NCI-H1694 treated with DMSO at 0.1 percent for 48 hours (cell line): ENCODE measurements at regions not wholly inside any gene's neighbourhood (a gene's known extent, or its start where the extent isn't known, plus 50 kb on each side); places are given as distances from the start of the nearest gene placed in this dataset.
A peak's percentile ranks its signal among the peaks of the same experiment; 100 is the strongest.

Experiments used
- DNase-seq: peaks from one replicate; lab custom pipeline; 2025; lab: John Stamatoyannopoulos, UW

DNA sequence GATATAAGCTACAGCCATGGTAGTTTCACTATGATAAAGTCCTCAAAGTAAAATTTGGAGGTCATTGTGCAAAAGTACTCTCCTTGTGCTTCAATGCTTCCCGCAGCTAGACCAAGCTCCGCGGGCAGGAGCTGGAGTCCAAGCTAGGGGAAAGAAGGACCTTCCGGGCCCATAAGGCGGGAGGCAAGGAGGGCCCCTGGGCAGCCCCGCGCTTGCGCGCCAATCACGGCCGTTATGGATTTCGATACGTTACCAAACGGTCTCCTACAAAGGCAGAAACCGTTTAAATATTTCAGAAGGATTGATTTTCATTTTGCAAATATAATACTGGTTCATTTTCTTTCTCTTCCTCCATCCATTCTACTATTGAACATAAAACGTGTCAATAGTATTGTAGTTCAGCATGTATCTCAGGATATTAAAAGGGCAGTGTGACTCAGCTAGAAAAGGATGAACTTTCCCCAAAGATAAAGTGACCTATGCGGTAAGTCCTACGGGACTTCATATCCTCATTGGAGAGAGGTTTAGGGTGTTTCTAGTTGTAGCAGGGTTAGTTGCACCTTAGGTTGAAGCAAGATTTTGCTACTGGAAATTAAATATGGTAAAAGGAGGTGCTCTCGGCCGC, 128.0 kb downstream of the KIF20B start:
- no peak for DNase-seq

DNA sequence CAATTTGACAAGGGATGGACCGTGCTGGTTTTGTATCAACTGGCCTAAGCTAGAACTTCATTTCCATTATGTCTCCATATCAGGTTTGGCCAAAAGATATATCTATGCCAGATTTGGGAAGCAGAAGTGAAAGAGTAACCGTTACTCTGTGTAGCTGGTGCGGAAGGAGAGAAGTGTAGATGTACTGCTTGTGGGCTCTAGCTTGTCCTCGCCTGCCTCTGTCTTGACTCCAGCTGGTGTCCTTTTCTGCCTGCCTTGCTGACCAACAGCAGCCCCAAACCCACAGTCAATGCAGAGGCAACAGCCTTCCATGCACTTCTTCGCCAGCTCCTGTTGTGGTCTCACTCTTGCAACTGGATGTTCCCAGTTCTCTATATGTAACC, 128.5 kb downstream of the KIF20B start:
- no peak for DNase-seq

DNA sequence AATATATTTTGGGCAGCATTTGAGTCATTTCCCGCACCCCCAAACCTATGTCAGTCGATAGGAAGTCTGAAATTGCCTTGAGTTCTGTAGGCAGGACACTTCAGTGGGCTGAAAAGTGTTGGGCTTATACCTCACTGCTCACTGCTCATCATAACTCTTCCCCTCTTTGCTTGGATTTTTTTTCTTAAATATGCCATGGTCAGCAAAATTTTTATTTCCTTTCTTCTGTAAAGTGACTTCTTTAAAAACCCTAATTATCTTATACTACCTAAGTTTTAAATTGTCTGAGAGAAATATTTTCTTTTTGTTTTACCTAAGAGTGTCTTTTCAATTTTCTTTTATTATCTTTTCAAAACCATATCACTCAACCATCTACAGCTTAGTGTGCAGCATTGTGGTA, 129.2 kb downstream of the KIF20B start:
- DNase-seq, result no peak

DNA sequence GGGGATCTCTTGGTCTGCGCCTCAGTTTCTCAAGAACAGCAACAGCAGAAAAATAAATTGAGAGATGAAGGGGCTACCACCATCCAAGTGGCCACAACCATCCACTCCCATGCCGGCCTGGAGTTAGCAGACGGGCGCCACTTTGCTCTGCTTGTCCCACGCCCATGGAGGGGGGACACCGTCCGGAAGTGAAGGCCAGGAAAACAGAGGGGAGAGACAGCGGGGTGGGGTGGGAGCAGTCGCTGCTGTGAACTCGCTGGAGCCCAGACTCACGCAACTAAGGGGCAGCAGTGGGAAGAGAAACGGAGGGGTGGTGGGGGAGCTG, 135.4 kb downstream of the KIF20B start:
- DNase-seq, result no peak

DNA sequence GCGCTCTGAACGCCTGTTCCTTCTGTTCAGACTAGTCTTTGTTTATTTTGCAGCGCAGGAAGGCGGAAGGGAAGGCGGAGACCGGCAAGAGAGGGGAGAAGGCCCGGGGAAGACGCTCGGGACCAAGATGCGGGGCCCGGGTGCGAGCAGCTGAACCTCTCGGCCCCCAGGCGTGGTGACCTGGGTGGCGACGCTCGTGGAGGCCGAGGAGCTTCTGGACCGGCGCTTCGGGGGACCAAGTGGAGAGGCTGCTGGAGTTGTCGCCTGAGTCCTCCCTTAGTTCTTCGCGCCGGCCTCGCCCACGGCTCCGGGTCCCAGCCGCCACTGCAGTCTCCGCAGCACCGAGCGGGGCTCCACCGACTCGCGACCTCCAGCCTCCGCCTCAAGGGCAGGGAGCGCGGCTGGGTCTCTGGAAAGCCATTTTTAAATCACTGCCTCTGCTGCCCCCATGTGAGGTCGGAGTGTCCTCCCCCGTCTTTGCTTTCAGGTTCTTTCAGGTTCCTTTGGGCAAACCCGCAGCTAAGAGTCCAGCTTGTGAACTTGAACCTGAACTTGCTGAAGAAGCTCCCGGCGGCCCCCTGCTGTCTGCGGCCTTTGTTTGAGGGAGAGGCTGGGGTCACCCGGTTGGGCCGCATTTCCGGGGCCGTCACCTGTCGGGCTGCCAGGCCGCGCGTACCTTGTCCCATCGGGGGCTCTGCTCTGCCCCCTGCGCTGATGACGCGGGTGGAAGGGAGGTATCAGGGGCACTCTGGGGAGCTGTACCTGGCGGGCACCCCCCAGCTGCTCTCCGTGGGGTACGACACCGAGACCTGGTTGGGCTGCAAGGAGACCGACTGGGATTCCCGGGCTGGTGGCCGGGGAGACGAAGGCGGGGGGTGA, 136.0 kb downstream of the KIF20B start:
- DNase-seq, result no peak

DNA sequence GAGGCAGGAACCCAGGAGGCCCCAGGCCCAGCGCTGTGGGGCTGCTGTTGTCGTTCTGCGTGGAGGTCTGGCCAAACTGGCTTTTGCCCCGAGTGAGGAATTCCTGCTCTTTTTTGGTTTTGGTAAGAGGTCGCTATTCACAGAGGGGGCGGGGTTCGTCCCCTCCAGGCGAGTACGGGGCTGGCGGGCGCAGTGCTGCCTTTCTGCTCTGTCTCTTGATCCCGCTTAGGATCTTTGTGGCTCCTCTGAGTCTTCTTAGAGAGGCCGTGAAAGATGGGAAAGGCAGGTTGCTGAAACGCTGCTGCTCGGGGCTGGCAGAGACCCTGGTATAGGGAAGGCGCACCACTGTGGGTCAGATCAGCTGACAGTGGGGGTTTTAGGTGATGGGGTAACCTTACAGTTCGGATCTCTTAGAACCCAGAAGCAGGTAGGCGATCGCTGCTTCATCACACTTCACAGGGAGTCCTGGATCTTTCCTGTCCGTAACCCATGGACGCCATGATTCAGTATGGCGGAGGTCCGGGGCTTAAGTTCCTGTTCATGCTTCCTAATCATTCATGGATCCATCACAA, 136.7 kb downstream of the KIF20B start:
- no peak for DNase-seq

DNA sequence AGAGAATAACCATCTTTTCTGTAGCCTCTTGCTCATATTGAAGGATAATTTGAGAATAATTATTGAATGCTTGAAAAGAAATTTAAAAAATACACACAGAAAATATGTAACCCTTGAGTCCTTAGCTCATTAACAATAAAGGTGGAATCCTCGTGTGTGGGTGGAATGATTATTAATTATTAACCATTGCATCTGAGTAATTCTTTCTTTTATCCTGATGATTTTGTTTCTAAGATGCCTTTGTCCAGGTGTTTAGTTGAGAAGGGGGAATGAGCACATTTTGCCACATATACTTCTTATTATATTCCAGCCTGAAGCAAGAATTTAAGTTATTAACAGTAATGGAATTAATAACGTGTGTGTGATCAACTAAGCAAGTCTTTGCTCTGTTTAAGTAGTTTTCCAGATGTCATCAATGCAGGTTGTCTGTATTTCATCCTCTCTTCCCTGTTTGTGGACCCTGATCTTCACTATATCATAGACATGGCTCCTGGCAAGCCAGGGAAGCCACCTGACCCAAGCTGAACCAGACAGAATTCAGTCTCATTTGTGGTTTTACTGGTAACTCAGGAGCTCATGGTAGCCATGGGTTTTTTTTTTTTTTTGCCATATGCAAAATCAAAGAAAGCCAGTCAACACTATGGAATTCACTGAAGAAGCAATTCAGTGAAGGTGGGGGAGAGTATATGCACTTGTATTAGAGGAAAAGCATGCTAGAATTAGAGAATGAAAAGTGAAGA, 144.3 kb downstream of the KIF20B start:
- DNase-seq, result no peak

DNA sequence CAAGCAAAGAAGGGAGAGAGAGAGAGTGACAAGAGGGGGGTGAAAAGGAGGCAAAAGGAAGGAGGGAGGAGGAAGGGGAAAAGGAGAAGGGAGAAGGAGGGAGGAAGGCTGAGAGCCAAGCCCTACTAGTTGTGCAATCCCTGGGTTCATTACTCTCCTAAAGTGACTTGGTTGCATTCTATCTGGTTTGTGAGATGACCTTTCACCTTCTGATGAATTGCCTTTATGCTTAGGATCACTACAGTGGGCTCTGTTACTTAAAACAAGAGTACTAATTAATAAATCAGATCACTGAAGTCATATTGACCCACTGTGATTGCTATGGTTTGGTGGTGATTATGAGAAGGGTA, 144.9 kb downstream of the KIF20B start:
- no peak for DNase-seq

DNA sequence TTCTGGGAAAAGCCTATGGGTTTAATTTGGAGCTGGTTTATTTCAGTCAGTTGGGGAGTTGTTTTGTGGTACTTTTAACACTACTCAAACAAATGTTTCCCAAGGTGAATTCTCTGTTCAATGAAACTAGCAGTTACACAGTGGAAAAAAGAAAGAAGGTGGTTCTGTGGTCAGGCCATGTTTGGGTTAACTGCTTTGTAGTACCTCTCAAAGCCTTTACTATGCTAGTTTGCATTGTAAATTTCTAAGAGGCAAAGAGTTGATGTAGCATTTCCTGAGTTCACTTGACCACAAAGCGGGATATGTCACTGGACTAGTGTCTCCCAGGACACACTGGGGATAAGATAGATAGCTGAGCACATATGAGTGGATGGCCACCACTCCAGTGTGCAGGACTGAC, 145.4 kb downstream of the KIF20B start:
- no peak for DNase-seq

DNA sequence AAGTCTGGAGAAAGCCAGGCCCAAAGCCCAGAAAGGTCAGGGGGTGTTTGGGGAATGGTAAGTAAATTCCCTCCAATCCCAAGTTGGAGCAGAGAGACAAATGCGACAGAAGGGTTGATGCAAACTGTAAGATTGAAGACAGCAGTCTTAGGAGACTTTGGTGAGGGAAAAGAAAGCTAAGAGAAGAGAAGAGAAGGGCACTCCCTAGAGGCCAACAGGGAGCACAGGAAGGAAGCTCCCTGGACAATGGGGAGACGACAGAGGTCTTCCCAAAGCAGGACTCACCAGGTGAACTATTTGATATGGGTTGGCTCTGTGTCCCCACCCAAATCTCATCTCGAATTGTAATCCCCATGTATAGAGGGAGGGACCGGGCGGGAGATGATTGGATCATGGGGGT, 151.5 kb downstream of the KIF20B start:
- DNase-seq, result no peak

DNA sequence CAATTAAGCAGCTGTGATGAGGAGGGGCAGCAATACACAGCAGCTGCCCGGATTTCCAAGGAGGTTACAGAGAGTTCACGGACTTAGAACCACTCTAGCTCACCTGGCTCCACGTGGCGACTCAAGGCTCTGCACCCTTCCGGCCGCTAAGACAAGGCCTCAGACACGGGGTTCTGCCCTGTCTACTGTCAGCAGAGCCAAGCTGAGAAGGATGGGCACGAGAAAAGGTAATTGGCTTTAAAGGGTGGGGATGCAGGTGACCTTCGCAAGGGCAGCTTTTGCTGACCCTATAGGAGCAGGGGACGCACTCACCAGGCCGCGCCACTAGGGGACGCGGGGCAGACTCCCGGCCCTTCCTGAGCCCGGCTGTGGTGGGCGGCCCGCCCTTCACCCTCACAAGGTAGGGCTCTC, 152.4 kb downstream of the KIF20B start:
- no peak for DNase-seq

DNA sequence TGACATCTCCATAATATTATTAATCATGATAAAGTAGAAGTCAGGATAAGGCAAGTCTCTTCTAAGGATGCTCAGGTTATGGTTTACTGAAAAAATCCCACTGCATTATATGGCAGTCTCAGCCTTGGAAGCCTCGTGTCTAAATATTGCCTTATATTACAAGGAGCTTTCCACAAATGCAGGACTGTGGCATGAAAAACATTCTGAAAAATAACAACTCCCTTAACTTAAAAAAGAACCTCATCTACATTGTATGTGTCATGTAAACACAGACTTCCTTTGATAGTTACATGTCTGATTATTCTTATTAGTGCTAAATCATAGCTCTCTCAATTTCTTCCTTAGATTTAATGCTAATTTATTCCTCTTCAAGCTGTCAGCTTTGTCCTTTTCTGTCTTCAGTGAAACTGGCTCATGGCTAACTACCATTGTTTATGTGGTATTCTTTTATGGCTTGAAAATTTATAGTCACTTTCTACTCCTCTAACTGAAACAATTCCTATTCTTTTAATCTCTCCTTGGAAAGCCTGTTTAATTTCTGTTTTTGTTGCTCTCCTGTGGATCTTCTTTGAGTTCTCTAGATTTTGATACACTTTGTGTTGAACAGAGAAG, 156.1 kb downstream of the KIF20B start:
- no peak for DNase-seq

DNA sequence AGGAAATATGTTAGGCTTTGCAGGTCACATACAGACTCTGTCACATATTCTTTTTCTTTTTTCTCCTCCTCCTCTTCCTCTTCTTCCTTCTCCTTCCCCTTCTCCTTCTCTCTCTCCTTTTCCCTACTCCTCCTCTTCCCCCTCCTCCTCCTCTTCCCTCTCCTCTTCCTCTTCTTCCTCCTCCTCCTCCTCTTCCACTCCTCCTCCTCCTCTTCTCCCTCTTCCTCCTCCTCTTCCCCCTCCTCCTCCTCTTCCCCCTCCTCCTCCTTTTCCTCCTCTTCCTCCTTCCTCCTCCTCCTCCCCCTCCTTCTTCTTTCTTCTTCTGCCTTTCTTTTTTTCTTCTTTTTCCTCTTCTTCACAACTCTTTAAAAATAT, 159.8 kb downstream of the KIF20B start:
- DNase-seq, result no peak

DNA sequence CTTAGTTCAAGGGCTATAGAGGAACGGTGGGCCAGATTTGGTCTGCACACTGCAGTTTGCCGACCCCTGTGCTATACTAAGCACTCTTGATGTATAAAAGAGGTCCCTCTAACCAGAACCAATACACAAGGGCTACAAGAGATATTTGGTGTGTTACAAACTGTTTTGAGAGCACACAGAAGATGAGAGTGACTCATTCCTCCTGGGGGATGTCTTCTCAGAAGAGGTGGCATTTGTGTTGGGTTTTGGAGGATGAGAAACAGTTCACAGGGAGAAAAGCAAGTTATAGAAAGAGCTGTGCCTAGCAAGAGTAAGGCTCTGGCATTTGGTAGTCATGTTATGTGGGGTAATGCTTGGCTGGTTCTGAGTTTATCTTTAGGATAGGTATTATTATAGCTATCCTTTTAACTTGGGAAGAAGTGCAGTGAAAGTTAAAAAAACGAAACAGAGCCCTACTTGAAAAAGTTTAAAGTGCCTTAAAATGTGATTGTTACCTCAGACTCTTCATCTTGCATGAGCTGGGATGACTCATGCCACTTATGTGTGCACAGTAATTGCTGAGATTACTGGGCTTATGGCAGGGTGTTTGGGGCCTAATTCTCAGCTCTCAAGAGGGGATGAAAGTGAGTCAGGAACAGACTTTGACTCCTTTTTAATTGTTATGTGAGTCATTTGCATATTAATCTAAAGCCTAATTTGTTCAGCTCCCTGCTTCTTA, 160.4 kb downstream of the KIF20B start:
- DNase-seq, result no peak

DNA sequence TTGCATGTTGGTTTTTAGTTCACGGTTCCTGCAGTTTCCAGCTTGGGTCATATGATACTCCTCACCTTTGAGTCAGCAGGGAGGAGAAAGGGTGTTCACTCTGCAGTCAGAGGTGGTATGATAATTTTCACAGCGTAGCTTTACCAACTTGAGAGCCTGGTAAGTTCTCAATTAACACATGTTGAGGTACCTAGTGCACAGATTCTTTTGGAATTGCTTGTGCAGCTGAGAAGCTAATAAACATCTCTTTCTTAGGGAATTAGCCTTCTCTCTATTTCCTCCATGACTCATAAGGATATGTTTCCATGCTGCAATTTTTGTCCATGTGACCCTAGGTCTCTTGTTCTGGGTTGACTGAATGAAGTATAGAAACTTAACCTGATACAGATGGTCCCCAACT, 166.6 kb downstream of the KIF20B start:
- DNase-seq, result no peak

DNA sequence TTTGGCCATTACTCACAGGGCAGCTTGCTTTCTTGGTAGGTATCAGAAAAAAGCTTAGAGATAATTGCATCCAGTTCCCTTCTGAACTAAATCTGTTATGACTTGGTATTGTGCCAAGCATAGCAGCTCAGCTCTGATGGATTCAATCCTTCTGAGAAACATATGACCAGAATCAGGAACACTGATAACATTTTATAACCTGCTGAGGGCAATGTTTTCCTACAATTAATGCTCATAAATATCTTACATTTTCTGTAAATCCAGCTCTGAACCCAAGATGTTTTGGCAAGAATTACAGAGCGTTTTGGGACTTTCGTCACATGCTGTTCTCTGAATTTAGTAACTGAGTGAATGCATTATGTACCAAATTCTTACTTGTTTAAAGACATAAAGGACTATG, 167.8 kb downstream of the KIF20B start:
- peak; percentile 2 for DNase-seq

DNA sequence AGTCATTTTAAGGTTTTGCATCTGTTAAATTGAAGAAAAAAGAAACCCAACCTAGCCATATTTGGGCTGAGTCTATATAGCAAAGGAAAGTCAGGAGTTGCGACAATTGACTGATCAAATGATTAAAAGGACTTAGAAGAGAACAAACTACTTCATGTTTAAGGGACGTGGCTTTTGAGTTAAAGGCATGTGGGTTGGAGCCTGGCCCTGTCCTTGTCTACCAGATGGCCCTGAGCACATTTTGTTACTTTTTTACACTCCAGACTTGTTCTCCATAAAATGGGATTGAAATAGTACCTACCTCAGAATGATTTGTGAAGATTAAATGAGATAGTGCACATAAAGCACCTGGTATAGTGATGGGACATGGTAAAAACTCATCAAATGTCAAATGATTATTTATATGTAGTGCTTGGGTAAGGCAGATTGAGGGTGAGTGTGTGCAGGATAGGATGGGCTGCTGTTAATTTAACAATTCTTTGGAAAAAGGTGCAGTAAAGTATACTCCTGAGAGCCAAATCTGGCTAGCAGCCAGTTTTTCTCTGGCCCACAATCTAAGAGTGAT, 168.3 kb downstream of the KIF20B start:
- no peak for DNase-seq

DNA sequence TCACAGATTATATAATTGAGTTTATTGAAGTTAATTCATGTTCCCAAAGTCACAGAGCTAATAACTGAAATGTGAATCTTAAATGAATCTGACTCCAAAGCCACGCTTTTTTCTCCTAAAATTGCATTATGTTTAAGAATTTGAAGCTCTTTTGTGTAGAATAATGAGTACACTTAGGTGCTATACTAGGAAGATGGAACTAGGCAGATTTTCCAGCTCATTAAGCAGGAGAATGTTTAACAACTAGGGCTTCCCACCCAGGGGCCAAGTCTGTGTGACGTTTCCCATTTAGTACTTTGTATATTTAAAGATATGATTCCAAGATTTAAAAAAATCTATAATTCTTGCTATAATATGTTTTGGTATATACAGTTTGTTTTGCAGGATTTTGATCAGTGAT, 169.5 kb downstream of the KIF20B start:
- DNase-seq, result no peak

DNA sequence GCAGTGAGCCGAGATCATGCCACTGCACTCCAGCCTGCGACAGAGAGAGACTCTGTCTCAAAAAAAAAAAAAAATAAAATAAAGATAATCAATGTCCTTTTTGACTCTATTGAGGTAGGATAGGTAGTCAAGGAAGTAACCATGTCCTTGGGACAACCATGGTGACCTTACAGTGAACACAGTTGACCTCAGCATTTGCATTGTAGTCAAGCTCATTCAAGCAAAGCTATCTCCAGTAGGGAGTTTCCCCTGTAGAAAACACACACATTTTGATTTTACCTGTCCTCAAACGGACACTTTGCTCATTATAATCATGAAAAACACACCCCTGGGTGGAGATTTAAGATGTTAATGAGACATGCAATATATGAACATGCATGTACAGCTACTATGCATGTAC, 171.7 kb downstream of the KIF20B start:
- DNase-seq, result no peak

DNA sequence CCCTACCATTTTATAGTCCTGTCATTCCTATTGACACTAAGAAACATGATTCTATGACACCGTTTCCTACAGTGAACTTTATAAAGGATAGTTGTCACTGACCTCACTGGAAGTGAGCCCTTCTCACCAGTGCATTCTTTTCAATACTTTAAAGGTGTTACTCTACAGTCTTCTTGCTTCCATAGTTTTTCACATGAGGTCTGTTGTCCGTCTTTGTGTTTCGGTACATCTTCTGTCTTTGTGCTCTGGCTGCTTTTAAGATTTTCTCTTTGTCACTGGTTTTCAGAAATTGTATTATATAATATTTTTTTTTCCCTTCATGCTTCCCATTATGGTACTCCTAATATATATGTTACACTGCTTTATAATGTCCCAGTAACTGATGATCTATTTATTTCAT, 174.2 kb downstream of the KIF20B start:
- no peak for DNase-seq

DNA sequence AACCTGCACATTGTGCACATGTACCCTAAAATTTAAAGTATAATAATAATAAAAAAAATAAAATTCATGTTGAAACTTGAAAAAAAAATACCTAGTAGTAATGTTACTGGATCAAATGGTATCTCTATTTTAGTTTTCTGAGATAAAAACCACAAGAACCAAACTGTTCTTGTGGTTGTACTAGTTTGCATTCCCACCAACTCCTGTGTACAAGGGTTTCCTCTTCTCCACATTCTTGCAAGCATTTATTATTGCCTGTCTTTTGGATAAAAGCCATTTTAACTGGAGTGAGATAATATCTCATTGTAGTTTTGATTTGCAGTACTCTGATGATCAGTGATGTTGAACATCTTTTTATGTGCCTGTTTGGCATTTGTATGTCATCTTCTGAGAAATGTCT, 177.7 kb downstream of the KIF20B start:
- DNase-seq, result no peak

DNA sequence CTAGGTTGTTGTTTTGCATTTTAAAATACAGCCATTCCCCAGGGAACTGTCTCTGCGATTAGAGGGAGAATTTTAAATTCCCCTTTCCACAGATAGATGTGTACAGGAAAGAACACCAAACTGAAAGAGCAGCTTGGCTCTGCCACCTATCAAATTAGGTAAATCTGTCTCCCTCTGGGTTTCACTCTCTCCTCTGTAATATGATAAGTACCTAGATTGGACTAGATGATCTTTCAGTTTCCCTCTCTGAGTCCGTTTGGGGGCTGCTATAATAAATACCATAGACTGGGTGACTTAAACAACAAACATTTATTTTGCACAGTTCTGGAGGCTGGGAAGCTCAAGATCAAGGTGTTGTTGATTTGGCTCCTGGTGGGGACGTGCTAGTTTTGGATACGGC, 186.0 kb downstream of the KIF20B start:
- DNase-seq, result no peak
